HG03439 (cell line): ENCODE measurements at regions not wholly inside any gene's neighbourhood (a gene's known extent, or its start where the extent isn't known, plus 50 kb on each side); places are given as distances from the start of the nearest gene placed in this dataset.
"Not testable (repeated sequence)": the region's sequence is repeated elsewhere in the genome, so short reads cannot be mapped to it uniquely, and the experiment has no call there.

ENCODE experiments used
- ATAC-seq: cut with Tn5 transposase; IDR thresholded peaks from one replicate; pipeline ENCODE4 v1.9.1; 2021; ENCODE audit warnings: mild to moderate bottlenecking, moderate library complexity; ENCODE audit not compliant: unreplicated experiment

DNA sequence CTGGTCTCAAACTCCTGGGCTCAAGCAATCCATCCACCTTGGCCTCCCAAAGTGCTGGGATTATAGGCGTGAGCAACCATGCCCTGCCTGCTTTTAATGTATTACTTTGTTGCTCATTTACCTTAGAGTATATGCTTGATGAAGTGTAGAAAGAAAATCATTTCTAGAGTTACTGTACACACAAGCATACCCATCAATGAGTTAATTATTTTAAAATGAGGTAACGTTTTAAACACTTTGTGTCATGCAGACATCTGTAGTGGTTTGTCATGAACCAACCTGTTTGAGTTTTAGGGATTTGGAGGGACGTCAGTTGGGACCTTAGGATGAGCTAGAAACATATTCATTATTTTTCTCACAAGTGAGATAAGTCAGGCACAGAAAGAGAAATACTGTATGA, 332.4 kb upstream of the IGF1R start:
- ATAC-seq: no peak

DNA sequence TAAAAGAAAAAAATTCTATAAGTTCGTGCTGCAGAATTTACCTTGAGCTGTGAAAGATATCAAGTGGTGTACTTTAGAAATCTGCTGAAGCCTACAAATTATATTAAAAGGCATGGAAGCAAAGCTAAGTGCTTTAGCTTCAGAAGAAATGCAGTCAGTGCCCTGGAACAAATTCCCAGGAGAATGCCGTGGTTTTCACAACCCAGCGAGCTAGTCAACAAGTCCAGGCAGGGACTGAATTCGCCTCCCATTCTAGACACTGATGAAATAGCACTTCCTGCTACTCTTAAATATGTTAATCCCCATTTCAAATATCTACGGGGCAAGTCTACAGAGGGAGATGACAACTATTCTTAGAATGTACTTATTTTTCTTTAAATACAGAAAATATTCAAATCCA, 326.4 kb upstream of the IGF1R start:
- ATAC-seq: no peak

DNA sequence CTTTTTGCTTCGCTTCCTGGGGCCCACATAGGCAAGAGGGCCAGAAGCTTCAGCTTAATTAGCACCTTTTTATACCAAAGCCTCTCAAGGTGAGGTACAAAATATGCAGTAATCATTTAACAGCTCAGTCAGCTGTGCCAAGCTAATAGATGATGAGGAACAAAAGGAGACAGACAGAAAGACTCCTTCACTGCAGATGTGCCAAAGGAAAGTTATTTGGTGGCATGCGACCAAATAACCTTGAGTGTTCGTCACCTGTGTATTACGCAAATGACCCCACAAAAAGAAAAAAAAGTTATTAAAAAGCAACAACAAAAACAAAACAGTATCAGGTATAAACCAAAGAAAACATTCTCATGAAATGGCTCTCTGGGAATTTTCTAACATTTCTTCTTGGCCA, 325.8 kb upstream of the IGF1R start:
- no peak for ATAC-seq

DNA sequence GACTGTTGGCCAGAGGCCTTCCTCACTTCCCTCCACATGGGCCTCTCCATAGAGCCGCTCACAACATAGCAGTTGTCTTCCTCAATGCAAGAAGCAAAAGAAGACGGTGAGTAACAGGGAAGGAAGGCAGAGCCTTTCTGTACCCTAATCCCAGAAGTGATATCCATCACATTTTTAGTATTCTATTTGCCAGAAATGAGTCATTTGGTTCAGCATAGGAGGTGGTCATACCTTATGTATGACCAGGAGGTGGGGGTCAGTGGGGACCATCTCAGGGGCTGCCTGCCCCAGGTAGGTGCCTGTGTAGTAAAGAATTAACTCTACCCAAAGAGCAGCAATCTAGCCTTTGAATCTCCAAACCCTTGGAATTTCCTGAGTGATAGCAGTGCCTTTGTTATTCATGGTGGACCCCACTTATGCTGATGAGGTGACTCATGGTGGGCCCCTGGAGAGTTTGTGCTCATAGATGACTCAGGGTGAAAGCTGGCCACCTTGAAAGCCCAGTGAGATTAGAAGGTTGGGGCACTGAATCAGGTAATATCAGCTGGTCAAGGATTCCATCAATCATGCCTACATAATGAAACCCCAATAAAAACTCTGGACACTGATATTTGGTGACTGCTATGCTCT, 323.9 kb upstream of the IGF1R start:
- ATAC-seq: no peak

DNA sequence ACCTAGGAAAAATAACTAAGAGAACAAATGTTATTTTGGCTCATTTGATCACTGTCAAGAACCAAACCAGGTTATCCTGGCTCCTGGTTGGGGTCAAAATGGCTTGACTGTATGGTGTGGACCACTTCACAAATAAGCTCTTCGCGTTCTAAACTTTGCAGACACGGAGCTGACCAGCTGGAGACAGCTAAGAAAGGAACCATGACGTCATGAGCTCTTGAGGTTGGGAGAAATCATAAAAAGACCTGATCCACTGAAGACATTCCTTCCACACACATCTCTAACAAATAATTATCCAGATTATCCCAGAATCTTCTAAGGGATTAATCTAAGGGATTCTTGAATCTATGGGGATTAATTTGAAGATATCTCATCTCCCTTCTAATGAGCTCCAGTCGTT, 321.5 kb upstream of the IGF1R start:
- ATAC-seq: no peak

DNA sequence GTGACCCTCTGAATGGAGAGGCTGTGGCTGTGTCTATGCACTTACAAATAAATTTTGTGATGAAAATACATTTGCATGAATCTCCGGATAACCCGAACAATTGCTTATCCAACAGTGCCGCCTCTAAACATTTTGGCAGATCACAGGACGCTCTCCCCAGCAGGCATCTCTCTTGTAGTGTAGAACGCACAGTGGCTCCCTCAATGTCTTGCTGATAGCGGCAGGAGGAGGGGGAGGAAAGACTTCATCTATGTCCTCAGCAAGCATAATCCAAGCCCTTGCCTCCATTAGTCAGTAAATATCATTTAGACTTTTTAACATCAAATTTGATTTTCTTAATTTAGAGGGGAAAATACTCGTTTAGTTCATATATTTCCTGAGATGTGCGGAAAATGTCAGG, 318.1 kb upstream of the IGF1R start:
- no peak for ATAC-seq

DNA sequence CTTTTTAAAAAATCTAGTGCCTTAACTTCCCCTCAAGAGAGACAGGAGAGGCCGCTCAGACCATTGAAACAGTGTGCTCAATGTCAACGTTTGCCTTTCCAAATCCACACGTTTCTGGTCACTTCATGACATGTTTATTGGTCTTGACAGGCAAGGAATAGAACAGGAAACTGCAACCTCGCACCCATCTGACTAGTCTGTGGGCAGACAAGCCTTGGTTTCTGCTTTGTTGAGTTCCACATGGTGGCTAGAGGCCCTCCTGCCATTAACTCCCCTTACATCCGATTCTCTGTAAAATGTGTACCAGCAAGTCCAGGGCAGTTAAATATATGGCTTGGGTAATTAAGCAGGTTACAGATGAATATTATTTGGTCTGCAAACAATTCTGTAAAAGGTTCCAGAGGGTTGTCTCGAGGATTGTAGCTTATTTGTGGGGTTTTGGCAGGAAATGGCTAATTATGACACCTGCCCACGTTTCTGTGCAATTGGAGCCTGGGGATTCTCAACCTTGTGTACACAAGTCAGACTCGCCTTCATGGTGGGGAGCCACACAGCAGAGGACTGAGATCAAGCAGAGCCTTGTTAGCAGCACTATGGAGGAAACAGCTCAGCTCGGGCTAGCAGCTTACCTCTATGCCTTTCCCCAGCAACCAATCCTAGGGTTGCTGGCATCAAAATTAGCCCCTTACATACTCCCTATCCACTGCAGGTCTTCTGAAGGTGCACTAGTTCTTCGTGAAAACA, 317.5 kb upstream of the IGF1R start:
- ATAC-seq: no peak

DNA sequence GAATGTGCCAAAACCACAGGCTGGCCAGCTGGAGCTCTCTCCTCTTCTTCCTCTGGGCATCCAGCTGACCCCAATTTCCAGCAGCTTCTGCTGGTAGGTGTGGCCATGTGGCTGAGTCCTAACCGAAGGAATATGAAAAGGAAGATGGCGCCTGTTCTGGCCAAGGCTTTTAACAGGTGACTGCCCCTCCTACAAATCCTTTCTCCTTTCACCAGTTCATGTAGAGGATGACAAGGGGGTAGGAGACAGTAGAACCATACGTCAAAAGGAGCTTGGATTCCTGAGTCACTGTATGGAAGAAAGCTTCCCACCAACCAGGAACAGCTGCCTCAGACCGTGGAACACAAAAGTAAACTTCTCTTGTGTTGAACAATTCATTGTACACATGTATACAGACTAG, 316.7 kb upstream of the IGF1R start:
- ATAC-seq: no peak

DNA sequence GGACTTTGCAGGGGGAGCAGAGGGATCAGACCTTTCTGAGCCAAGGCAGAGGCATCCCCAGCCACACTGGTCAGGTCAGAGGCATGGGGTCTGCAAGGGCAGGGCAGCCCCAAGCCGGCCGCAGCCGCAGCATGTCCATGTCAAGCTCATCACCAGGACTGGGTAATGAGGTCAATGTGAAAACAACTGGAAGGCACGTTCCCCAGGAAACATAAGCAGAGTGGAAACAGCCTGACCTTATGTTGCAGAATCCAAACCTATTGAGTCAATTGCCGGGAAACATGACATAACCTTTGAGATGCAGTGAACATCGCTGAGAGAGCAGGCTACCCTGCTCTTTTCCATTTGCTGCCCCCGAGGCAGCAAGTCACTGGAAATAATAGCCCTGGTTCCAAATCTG, 315.1 kb upstream of the IGF1R start:
- ATAC-seq: no peak

DNA sequence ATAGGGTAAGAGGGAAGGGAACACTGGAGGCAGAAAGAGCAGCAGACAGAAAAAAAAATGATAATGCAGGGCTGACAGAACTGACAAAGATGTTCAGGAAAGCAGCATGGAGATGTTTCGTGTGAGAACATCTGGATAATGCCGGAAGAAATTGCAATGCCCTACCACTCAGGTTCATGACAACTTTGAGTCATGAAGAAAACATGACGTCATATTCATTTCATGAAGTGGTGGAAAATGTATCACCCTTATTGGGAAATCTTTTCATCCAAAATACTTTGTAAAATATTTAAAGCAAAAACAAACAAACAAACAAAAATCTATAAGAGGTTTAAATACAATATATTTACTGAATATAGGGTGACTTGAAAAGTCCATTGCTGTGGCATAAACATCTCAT, 305.4 kb upstream of the IGF1R start:
- ATAC-seq: no peak

DNA sequence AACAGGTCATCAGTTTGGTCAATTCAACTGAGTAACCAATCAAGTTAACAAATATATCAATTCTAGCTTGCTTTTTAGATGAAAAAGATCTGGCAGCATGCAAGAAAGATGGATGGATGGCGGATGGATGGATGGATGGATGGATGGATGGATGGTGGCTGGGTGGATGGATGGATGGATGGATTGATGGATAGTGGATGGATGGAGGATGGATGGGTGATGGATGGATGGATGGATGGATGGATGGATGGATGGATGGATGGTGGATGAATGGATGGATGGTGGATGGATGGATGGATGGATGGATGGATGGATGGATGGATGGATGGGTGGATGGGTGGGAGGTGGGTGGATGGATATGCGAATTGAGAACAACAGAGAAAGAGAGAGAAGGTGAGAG, 303.7 kb upstream of the IGF1R start:
- ATAC-seq: no peak

DNA sequence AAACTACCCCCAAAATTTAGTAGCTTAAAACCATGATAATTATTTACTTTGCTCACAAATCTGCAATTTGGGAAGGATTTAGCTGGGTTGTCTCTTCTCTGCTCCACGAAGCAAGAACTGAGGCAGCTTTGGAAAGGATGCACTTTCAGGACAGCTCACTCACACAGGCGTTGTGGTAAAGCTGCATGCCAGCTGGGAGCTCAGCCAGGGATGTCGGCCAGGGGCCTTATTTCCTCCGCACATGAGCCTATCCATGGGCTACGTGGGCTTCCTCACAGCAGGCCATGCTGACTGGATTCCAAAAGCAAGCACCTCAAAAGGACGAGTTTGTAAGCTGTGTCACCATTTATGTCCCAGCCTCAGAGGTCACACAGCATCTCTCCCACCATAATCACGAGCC, 301.3 kb upstream of the IGF1R start:
- no peak for ATAC-seq

DNA sequence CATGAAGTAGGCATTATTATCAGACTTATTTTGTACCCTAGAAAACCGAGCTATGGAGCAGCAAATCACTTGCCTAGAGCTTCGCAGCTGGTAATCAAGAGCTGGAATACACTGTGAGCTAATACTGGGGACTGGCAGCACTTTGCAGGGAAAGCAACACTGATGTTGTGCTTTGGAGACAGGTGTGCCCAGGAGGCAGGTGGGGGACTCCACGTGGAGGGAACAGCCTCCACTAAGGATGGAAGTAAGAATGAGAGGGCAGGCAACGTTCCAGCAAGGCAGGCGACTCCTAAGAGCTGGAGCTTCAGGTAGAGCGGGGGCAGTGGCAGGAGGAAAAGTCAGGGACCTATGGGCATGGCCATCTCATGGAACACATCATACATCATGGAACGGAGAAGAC, 300.5 kb upstream of the IGF1R start:
- no peak for ATAC-seq

DNA sequence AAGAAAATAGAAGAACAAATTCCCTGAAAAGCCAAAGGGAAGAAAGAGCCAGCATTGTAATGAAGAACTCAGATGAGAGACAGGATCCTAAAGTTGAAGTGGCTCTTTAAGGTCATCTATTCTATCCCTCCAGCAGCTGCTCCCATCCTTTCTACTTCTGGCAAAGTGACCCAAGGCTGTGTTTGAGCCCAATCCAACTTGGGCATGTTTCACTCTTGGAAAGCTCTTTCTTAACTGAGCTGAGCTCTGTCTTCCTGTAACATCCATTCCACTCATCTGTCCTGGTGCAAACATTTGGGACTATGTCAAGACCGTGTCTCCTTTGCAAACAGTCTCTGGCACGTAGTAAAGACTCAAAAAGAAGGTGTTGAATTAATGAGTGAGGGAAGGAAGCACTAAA, 298.1 kb upstream of the IGF1R start:
- ATAC-seq: no peak

DNA sequence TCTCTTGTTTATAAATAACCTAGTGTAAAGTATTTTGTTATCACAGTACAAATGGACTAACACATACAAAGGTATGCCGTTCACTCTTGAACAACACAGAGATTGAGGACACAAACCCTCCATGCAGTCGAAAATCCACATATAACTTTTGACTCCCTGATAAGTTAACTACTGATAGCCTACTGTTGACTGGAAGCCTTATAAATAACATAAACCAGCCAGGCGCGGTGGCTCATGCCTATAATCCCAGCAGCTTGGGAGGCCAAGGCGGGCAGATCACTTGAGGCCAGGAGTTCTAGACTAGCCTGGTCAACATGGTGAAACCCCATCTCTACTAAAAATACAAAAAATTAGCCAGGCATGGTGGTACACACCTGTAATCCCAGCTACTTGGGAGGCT, 290.1 kb upstream of the IGF1R start:
- ATAC-seq: not testable (repeated sequence)

DNA sequence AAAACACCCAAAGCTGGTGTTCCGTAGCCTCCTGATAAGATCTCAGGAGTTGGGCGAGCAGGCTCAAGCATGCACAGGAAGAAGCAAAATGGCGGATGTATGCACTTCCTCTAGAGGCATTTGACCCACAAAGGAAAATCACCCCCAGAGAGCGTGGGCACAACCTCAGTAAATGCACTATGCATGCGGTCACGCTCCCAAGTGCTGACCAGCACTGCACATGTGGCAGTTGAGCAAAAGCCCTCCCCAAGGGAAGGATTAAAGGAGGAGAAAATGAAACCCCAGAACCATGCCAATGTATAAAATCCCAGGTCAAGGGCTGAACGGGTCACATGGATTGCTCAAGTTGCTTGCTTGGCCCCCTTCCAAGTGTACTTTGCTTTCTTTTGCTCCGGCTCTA, 289.4 kb upstream of the IGF1R start:
- ATAC-seq: no peak

DNA sequence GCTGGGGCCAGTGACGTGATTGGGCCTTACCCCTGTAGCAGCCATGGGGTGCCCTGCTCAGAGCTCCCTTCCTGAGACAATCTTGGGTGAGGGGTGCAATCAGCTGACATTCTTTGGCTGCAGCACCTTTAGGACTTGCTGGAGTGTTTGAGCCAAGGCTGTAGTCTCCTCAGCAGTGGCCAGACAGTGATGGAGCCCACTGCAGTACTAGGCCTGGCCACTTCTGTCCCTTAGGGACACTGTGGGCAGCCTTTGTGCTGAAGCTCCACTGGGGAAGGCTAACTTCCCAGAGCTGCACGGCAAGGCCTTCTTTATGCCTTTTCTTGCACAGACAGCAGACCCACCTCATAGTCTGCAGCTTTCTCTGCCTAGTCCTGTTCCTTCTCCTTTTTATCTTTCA, 284.9 kb upstream of the IGF1R start:
- ATAC-seq: no peak

DNA sequence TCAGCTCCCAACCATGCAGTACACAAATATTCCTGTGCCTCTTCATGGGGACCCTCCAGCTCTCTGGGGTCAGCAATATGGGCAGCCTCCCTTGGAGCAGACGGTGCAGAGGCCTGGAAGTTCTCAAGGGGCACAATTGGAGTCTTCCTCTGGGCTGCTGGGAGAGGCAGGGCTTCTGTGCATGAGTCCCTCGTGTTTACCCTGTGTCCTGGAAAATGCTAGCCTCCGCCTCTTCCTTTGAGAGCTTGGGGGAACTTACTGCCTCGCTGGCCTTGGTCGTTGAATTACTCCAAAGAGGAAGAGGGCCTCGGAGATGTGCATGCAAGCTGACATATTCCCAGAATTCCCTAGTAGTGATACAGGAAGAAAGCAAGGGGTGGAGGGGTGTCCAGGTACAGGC, 284.4 kb upstream of the IGF1R start:
- no peak for ATAC-seq

DNA sequence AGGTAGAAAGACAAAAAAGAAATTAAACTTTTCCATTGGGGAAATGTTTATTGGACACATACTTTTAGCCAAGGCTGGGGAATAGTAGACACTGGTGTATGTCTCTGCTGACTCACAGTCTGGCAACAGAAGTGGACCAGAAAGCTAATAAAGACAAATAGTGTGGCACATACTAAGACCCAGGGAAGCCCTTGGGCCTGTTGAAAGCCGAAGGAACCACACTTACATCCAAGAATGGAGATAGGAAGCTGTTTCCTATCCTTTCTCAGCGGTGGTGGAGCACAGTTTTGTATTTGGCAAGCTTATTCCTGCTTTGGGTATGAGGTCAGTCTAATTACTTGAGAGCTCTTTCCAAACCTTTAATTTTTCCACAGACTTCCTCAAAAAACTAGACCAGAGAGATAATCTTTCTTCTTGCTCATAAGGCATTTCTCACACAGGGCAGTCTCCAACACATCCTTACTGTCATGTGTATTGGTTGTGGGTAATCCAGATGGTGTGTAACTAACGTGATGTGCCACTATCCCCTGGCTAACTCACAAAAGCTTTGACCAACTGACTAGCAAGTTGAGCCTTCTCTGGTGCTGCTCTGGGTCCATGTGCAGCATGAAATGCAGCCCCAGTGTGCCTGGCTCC, 279.1 kb upstream of the IGF1R start:
- ATAC-seq: no peak

DNA sequence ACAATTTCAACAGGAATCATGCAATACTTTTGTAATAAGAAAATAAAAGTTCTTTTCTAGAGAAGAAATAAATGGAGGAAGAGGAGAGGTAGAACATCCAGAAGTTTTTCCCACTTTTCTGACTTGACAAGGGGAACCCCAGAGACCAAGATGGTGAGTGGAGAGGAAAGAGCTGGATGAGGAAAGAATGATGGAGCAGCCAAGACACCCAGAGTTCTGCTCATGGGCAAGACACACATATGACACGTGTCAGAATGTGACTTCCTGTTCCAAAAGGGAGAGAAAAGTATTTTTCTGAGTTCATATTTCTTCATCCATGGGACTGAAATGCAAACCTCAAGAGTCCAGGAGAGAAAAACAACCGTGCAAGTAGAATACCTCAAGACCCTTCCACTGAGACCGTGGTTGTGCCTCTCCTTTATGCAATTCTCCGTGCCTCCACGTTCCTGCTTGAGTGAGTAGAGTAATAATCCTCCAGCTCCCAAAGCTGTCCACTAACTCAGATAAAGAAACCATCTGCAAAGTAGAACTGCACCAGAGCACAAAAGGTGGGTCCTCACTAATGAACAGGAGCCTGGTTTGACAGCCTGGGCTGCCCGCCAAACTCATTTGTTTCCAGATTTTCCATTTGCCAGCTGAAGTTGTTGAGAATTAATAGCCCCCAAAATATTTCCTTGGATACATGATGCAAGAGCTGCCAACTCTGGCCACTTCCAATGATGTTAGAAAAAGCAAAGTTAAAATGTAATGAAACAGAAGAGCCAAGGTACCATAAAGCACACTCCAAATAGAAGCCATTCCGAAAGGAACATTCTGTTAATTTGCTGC, 272.6 kb upstream of the IGF1R start:
- no peak for ATAC-seq

DNA sequence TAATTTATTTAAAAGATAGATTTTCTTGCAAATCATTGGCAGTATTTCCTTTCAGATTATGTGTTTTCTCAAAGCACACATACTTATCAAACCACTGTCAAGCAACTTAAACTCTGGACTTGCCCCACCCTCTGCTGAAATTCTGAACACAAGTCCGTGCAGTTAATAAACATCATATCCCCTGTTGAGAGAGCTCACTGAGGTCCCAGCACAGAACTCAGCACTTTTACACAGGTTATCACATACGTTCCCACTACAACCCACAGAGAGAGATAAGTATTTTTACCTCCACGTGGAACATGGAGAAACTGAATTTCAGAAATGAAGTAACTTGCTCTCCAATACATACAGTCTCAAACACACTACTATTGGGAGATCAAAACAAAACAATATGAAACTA, 267.6 kb upstream of the IGF1R start:
- ATAC-seq: no peak

DNA sequence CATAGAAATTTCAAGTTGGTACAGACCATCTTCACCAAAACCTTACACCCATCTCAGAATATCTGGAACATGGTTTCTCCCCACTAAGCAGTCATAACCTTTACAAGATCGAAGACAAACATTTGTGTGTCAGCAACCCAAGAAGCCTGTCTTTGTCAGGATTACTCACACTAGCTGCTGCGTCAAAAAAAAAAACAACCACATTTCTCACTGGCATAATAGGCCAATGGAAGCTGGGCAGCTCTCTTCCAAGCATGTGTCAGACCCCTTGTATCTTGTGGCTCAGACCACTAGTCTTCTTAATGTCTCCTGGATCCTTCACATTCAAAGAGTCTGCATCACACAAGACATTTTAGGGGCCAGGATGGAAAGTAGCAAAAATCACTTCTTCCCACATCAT, 266.9 kb upstream of the IGF1R start:
- ATAC-seq: no peak
